Left ventricle myocardium inferior (tissue), 1 donor: ENCODE measurements at regions not wholly inside any gene's neighbourhood (a gene's known extent, or its start where the extent isn't known, plus 50 kb on each side); places are given as distances from the start of the nearest gene placed in this dataset.

Experiments used
- DNase-seq: peaks from one replicate; pipeline ENCODE4 v3.0.0-alpha.2; 2020
- H3K27ac ChIP-seq: fragments of 200-600 bp; replicated peaks from 2 replicates; pipeline ENCODE4 v1.8.0; 2021
- H3K27me3 ChIP-seq: fragments of 200-600 bp; 2 replicates; pipeline ENCODE4 v1.8.0; 2021; ENCODE audit warnings: low read depth
- H3K36me3 ChIP-seq: fragments of 200-600 bp; 2 replicates; pipeline ENCODE4 v1.8.0; 2021
- H3K4me1 ChIP-seq: fragments of 200-600 bp; 2 replicates; pipeline ENCODE4 v1.8.0; 2021
- H3K4me3 ChIP-seq: fragments of 200-600 bp; 2 replicates; pipeline ENCODE4 v1.8.0; 2021; ENCODE audit warnings: mild to moderate bottlenecking, moderate library complexity
- H3K9me3 ChIP-seq: fragments of 200-600 bp; replicated peaks from 2 replicates; pipeline ENCODE4 v1.8.0; 2021
- intact Hi-C: fragments of 100-400 bp; cut with micrococcal nuclease; formaldehyde crosslinking; loops from one replicate; pipeline ENCODE4 v1.11.0; 2022
- TF ChIP-seq, protein P1 (sequence below): fragments of 200-600 bp; IDR thresholded peaks from 2 replicates; pipeline ENCODE4 v1.8.0; 2021; ENCODE audit warnings: antibody characterized with exemption, mild to moderate bottlenecking, borderline replicate concordance
- donor health status: DM: no; HTN: yes; CAD: no; lungs with severe emphysema.

DNA sequence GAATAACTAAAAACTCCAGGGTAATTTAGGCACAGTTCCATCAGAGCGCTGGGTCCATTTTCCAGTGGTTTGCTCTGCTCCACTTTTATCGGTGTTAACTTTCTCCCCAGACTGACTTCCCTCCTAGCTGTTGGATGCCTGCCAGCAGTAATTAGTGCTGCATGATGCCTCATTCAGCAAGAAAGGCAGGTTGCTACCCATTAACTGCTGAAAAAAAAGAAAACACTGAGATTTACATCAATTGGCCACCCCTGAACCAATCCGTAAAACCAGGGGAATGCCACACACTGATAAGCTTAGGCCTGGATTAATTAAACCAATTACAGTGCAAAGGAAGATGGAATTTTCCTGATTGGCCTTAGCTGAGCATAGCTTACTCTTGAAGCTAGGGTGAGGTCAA is 182.4 kb upstream of the CXXC4 start:
- TF ChIP-seq, protein P1, sequence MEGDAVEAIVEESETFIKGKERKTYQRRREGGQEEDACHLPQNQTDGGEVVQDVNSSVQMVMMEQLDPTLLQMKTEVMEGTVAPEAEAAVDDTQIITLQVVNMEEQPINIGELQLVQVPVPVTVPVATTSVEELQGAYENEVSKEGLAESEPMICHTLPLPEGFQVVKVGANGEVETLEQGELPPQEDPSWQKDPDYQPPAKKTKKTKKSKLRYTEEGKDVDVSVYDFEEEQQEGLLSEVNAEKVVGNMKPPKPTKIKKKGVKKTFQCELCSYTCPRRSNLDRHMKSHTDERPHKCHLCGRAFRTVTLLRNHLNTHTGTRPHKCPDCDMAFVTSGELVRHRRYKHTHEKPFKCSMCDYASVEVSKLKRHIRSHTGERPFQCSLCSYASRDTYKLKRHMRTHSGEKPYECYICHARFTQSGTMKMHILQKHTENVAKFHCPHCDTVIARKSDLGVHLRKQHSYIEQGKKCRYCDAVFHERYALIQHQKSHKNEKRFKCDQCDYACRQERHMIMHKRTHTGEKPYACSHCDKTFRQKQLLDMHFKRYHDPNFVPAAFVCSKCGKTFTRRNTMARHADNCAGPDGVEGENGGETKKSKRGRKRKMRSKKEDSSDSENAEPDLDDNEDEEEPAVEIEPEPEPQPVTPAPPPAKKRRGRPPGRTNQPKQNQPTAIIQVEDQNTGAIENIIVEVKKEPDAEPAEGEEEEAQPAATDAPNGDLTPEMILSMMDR = no peak
- DNase-seq = no peak
- Histone ChIP-seq H3K27me3 (no peaks in the 10 kb centered on the region), H3K36me3 (no peaks in the 10 kb centered on the region), H3K4me1 (no peaks in the 10 kb centered on the region), H3K9me3 (no peaks in the 10 kb centered on the region), H3K27ac (no peak overlapping the region), H3K4me3 (no peak overlapping the region)
- intact Hi-C loops = no loop called here

DNA sequence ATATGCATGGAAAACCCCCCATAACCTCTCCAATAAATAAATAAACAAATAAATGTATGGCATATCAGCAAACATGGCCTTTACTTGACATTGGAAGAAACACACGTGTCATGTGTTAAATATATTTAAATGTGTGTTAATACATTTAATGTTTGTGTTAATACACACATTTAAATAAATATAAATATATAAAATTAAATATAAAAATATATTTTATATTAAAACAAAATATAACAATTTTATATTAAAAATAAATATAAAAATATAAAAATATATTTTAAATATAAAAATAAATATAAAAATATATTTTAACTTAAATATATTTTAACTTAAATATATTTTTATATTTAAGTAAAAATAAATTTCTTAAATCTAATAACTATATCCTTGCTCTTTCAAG is 187.6 kb upstream of the CXXC4 start:
- H3K36me3 ChIP-seq = no peaks in the 10 kb centered on the region
- no peaks in the 10 kb centered on the region for H3K27me3 ChIP-seq
- no peak overlapping the region for H3K4me3 ChIP-seq
- TF ChIP-seq, protein P1 = no peak
- H3K9me3 ChIP-seq = peaks cover 19% of the 10 kb centered on the region
- no peaks in the 10 kb centered on the region for H3K4me1 ChIP-seq
- intact Hi-C loops = no loop called here
- DNase-seq = no peak
- no peak overlapping the region for H3K27ac ChIP-seq

DNA sequence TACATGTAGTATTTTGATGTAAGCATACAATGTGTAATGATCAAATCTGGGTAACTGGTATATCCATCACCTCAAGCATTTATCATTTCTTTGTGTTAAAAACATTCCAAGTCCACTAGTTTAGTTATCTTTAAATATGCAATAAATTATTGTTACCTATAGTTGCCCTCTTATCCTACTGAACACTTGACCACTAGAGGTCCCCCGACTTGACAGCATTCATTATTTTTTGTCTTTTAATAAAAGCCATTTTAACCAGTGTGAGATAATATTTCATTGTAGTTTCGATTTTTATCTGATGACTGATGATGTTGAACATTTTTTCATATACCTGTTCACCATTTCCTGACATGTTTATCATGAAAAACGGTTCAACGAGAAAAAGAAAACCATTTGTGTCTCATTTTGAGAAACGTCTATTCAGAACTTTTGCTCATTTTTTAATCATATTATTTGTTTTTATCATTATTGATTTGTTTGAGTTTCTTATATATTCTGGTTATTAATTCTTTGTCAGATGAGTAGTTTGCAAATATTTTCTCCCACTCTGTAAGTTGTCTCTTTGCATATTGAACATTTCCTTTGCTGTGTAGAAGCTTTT is 199.0 kb upstream of the CXXC4 start:
- no peak overlapping the region for H3K4me3 ChIP-seq
- no peaks in the 10 kb centered on the region for H3K9me3 ChIP-seq
- no peaks in the 10 kb centered on the region for H3K36me3 ChIP-seq
- DNase-seq = no peak
- no peak overlapping the region for H3K27ac ChIP-seq
- no peaks in the 10 kb centered on the region for H3K27me3 ChIP-seq
- TF ChIP-seq, protein P1 = peak; percentile 57
- intact Hi-C loops = no loop called here
- no peaks in the 10 kb centered on the region for H3K4me1 ChIP-seq

DNA sequence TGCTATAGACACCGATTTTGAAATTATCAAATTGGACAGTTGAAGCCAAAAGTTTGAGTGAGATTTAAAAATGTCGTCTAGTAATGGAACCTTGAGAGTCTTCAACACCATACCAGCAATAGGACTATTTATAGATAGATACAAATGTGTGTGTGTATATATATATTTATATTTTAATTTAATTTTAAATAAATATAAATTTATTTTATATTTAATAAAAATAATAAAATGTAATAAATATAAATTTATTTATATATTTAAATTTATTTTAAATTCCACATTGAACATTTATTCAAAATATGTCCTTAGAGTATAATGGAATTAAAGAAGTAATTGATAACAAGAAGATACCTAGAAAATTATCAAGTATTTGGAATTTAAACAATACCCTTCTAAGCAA is 221.9 kb upstream of the CXXC4 start:
- Histone ChIP-seq H3K4me3 (no peak overlapping the region), H3K27me3 (no peaks in the 10 kb centered on the region), H3K36me3 (no peaks in the 10 kb centered on the region), H3K4me1 (no peaks in the 10 kb centered on the region), H3K9me3 (peaks cover 8% of the 10 kb centered on the region), H3K27ac (no peak overlapping the region)
- DNase-seq = no peak
- intact Hi-C loops = no loop called here
- TF ChIP-seq, protein P1 = no peak

DNA sequence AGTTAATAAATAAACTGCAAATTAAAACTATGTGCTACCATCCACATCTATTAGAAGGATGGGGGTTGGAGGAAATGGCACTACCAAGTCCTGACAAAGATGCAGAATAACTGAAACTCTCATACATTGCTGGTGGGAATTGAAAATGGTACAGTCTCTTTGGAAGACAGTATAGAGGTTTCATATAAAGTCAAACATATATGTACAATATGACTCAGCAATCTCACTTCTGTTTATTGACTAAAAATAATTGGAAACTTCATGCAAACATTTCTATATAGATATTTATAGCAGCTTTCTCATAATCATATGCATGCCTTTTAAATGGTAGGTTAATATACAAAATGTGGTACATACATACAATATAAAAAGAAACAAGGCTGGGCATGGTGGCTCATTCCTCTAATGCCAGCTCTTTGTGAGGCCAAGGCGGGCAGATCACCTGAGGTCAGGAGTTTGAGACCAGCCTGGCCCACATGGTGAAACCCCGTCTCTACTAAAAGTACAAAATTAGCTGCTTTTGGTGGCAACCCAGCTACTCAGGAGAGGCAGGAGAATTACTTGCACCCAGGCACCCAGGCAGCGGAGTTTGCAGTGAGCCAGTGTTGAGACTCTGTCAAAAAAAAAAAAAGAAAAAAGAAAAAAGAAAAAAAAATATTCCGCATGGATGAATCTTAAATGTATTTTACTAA is 225.0 kb upstream of the CXXC4 start:
- Histone ChIP-seq H3K4me1 (no peaks in the 10 kb centered on the region), H3K4me3 (no peak overlapping the region), H3K27ac (no peak overlapping the region), H3K9me3 (no peaks in the 10 kb centered on the region), H3K36me3 (no peaks in the 10 kb centered on the region), H3K27me3 (no peaks in the 10 kb centered on the region)
- no peak for DNase-seq
- intact Hi-C loops = no loop called here
- TF ChIP-seq, protein P1 = no peak
